Cardiac septum (tissue), 1 donor: ENCODE measurements at regions not wholly inside any gene's neighbourhood (a gene's known extent, or its start where the extent isn't known, plus 50 kb on each side); places are given as distances from the start of the nearest gene placed in this dataset.
"Not testable (repeated sequence)": the region's sequence is repeated elsewhere in the genome, so short reads cannot be mapped to it uniquely, and the experiment has no call there.

ENCODE experiments used
- DNase-seq: peaks from one replicate; pipeline ENCODE4 v3.0.0-alpha.2; 2020; ENCODE audit warnings: low spot score
- intact Hi-C: fragments of 100-400 bp; cut with DNase I; formaldehyde crosslinking; loops from one replicate; pipeline ENCODE4 v1.14.0; 2022
- donor health status: DM: no; HTN: no; CAD: no.

- intact Hi-C loops = no loop called here
- DNase-seq = no peak
Observed at GRCh38 chr4:108477527-108478108, 142.8 kb upstream of the RPL34 start.

DNA sequence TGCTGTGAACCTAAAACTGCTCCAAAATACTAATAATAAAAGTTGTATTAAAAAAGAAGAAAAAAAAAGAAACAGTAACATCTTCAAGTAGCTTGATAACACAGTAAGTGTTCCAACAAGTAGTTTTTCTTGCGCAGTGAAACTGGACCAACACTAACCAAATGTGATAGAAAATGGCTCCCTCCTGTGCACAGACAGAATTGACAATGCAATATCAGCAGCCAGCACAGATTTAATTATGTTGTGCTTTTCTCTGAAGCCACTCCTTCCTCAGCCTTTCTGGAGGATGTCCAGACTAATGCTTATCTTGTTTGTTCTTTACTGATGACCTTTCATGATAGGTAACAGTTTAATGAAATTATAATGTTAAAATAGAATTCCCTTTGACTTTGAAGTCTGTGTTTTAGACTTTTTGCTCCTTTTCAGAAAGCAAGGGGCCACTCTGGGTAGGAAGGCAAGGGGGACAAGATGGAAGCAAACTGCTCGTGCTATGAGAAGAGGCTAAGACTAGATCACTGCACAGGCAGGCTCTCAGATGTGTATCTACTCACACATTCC is 147.1 kb upstream of the RPL34 start:
- intact Hi-C loops = no loop called here
- DNase-seq = no peak

DNA sequence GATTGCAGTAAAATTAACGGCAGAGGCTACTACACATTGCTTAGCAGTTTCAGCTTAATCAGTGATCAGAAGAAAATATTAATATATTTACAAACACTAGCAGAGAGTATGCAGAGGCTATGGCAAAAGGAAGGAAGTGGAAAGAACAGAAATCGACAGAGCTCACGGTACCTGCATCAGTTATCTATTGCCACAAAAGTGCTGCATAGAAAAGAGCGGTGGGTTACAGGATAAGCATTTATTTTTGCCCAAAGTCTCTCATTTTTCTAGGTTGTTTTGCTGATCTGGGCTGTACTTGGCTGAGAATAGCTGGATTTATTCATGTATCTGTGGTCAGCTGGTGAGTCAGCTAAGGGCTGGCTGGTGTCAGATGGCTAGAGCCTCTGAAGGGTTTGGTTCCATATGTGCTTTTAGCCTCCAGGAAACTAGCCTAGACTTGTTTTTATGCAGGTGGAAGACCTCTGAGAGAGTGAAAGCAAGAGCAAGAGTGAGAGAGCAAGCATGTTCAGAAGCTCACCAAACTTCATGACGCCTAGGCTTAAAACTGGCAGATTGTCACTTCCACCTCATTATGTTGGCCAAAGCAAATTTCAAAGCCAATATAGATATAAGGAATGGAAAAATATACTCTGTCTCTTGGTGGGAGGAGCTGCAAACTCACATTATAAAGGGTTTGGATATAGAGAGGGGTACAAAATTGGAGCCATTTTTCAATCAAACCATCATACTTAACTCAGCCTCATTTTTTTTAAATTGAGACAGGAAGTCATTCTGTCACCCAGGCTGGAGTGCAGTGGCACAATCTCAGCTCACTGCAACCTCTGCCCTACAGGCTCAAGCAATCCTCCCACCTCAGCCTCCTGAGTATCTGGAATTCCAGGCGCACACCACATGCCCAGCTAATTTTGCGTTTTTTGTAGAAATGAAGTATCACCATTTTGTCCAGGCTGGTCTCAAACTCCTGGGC is 153.2 kb upstream of the RPL34 start:
- DNase-seq = no peak
- intact Hi-C loops = no loop called here

GRCh38 chr4:108465886-108466500 is 154.4 kb upstream of the RPL34 start:
- intact Hi-C loops = no loop called here
- DNase-seq = no peak

DNA sequence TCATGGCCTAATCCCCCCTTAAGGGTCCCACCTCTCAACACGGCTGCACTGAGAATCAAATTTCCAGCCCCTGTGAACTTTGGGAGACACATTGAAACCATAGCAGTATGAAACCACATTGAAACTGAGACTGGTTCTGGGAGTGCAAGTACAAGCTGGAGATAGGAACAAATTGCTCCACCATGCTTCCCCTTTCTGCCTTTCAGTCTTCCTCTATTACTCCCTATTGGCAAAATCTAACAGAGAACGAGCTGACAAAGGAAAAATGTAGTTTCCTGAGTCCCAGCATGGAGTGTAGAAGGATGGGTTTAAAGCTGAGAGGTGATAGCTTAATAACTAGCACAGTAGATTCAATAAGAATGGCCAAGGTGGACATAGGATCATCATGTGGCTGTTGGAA is 161.7 kb upstream of the RPL34 start:
- intact Hi-C loops = no loop called here
- DNase-seq = no peak

- intact Hi-C loops = no loop called here
- no peak for DNase-seq
Observed at GRCh38 chr4:108454227-108454626, 166.1 kb upstream of the RPL34 start.

- DNase-seq = no peak
- intact Hi-C loops = no loop called here
Observed at GRCh38 chr4:108453366-108453765, 167.0 kb upstream of the RPL34 start.

GRCh38 chr4:108450236-108450898 is 170.0 kb upstream of the RPL34 start:
- intact Hi-C loops = no loop called here

DNA sequence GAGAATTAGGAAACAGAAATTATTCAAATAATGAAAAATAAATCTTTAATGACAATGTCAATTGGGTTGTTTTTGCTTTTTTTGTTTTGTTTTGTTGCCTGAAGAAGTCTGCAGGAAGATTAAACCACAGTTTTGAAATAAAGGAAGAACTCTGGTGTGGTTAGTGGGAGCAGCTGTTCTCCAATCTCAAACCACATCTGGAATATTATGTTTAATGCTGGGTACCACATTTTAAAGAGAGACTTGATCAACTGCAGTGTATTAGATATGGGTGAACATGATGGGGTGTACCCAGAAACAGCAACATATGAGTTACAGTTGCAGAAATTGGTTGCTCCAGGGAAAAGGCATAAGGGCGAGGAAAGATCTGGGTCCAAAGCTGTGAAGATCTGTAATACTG is 171.2 kb upstream of the RPL34 start:
- DNase-seq = no peak
- intact Hi-C loops = no loop called here

More at GRCh38 chr4:108450236-108450898, 170.0 kb upstream of the RPL34 start:
- DNase-seq = no peak

DNA sequence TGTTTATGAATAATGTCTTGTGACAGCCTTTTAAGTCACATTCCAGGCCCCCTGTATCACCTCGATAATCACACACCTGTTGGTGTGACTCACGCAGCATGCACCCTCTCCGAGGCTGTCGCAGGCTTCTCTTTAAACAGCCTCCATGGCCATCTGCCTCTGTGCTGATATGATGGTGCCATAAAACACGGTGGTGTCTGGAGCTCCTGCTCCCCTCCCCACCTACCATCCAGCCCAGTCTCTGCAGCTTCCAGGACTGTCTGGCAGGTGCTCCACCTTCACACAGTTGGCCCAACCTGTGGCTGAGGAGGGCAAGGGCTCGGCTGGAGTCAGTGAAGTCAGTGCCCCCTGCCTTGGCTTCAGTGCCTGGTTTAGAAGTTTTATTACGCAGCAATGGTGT is 173.8 kb upstream of the RPL34 start:
- intact Hi-C loops = no loop called here

DNA sequence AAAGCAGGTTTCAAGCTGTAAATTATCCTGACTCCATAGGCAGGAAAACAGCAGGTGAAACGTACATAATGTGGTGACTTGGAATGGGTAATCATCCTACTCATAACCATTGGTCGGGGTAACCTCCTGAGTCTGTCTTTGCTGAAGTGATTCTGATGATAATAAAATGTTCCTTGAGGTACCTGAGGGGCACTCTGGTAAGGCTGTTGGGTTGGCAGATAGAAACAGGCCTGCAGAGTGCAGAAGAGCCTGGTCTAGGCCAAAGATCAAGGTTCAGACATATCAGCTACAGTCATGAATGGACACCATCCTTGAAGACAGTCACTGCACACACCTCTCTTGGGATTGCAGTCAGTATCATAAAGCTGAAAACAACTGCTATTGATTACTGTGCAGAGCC is 174.7 kb upstream of the RPL34 start:
- intact Hi-C loops = no loop called here

More for the DNA sequence above, 173.8 kb upstream of the RPL34 start:
- DNase-seq = no peak

DNA sequence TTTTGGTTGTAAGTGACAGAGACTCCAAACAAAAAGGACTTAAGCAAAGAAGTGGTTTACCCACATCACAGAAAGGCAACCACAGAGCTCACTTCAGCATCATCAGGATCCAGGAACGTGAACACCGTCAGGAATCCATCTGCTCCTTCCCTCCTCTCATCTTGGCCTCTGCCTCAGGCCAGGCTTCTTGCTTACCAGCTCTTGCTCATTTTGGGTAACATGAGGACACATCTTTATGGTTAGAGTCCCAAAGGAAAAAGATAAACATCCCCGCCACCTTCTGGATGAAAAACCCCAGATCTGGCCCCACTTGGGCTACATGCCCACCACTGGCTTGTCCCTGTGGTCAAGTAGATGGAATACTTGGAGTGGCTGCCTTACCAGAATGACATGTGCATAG is 176.8 kb upstream of the RPL34 start:
- no peak for DNase-seq
- intact Hi-C loops = no loop called here

More for the DNA sequence above, 174.7 kb upstream of the RPL34 start:
- DNase-seq = no peak

DNA sequence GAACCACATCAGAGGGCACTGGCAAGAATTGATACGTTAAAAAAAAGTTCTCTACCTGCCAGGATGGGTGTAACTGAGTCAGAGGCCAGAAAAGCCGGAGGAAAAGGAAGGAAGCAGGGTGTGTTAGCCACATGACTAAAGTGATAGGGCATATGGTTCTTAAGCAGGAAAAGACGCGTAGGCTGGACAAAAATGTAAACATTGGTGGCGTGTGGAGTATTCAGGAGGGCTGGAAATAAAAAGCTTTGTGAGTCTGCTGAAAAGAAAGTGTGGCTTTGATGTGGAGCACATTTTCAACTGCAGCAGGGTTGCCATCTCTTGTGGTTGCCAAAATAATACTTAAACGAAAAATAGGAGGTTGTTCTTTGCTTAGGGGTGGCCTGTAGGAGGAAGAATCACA is 186.5 kb upstream of the RPL34 start:
- intact Hi-C loops = no loop called here

GRCh38 chr4:108433394-108433793 is 187.0 kb upstream of the RPL34 start:
- intact Hi-C loops, DNase-seq: not testable (repeated sequence)

More for the DNA sequence above, 186.5 kb upstream of the RPL34 start:
- DNase-seq = no peak

GRCh38 chr4:108432418-108432817 is 188.0 kb upstream of the RPL34 start:
- no peak for DNase-seq
- intact Hi-C loops = no loop called here

DNA sequence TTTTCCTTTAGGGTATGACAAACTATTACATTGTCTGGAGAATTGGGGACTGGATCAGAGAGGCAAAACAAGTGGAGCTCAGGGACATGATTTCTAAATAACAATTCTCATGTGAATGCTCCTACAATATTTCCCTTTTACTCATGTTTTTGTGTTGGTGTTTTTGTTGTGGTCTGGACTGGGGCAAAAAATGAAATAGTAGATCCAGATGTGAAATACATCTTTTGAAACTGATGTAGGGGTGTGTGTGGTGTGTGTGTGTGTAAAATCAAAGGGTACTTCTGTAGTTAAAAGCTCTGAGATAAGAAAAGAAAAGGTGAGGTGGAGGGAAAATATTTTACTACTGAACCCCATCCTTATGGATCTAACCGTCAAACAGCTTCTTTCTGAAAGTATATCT is 188.4 kb upstream of the RPL34 start:
- DNase-seq = no peak
- intact Hi-C loops = no loop called here

GRCh38 chr4:108430921-108431320 is 189.5 kb upstream of the RPL34 start:
- intact Hi-C loops = no loop called here
- no peak for DNase-seq

- intact Hi-C loops = no loop called here
- DNase-seq = no peak
Observed at GRCh38 chr4:108429662-108430061, 190.7 kb upstream of the RPL34 start.

DNA sequence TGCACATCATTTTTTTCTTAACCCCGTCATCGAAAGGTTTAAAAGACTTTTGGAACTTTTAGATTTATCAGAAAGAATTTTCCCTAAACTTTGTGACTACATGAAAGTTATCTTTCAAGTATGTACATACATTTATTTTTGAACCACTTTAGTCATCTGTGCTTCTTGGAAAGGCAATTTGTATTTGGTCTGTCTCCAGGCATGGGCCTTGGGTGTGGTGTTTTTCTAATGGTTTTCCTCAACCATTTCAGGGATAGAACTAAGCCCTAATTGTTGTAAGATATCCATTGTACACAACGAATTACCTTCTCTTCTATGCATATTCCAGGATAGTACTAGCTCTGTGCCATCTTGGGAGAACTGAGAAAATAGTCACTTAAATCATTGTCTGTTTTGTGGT is 191.5 kb upstream of the RPL34 start:
- intact Hi-C loops = no loop called here
- no peak for DNase-seq

DNA sequence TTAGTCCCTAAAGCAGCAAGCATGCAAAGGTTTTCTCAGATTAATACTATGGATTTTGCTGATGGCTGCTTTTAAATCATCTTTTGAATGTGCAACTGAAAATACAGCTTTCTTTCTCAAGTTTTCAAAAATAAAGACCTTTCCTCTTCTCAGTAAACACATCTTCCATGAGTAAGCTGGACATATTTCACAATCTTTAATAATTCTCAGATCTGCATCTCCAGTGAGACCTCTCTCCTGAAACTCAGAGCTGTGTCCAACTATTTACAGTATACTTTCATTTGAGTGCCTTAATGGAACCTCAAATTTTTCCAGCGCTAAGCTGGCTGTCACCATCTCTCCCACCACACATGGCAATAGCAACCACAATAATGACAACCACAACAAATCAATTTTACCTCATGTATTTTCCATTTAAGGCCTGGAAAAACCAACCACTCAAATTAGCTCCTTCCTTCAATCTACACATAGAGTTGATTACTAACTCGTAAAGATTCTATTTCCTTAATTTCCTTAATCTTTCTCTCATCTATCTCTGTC is 192.4 kb upstream of the RPL34 start:
- intact Hi-C loops = no loop called here
- DNase-seq = no peak
